GM21390 (cell line): ENCODE measurements at regions not wholly inside any gene's neighbourhood (a gene's known extent, or its start where the extent isn't known, plus 50 kb on each side); places are given as distances from the start of the nearest gene placed in this dataset.
"Not testable (repeated sequence)": the region's sequence is repeated elsewhere in the genome, so short reads cannot be mapped to it uniquely, and the experiment has no call there.

Source experiments
- ATAC-seq: cut with Tn5 transposase; IDR thresholded peaks from one replicate; pipeline ENCODE4 v1.9.1; 2021; ENCODE audit not compliant: unreplicated experiment

DNA sequence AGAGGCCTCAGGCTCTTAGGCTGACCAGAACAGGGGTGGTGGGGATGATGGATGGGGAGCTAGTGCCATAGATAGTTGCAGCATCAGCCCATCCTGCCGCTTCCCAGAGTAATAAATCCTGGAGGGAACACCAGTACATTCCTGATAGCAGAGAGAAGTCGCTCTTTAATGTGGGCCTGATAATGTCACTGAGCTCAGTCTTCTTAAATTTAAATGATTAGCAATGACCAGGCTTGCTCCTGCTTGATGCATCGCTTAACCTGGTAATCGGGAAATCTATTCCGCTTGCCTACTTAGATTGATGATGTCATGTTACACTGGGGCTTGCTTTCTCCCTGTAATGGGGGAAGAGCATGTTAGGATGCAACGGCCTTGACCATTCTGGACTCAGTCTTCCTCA, 218.6 kb upstream of the PLXNA2 start:
- ATAC-seq = no peak

DNA sequence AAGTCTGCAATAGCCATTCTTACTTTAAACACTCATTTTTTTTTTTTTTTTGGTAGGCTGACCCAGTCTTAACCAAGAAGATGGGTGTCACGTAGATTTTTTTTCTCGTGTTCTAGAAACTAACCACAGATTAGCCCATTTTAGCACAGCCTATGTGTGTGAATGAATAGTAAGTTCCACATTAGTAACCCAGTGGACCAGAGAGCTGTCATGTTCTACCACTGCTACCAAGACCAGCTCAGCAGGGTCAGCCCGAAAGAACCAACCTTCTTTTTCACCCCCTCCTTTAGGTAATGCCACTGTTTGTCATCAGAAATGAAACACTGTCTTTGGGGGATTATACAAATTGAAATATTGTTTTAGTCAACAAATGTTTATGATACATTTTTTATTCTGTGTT, 221.1 kb upstream of the PLXNA2 start:
- ATAC-seq = no peak

DNA sequence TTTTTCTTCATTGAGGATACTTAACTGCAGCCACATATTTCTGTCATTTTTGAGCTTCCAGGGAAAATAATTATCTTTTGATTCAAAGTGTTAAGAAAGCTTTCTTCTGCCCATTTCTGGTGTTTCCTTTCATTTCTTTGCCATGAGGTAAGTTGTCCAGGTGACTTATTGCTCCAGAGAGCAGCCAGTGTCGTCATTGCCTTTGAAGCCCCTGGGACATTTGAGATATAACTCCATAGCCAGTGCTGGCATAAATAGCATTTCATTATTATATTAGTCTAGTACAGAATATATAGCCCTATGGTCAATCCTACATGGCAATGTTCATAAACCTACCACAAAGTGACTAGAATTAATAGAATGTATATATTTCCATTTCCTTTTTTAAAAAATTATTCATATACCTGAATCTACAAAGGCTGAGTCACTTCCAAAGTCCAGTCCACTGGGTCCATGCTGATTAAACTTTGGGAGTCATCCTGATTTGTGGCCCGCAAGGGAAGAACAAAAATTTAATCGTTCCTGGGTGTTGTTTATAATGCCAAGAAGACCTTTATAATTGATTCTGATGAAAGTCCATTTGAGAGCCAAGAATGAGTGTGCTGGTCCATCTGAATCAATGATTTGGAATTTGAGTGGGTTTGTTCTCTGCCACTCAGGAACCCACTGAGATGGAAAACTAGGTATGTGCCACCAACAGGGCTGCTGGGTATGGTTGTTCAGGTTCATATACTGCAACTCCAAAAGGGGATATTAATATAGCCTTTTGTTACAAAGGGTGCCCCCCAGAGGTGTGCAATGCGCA, 221.8 kb upstream of the PLXNA2 start:
- ATAC-seq = no peak

DNA sequence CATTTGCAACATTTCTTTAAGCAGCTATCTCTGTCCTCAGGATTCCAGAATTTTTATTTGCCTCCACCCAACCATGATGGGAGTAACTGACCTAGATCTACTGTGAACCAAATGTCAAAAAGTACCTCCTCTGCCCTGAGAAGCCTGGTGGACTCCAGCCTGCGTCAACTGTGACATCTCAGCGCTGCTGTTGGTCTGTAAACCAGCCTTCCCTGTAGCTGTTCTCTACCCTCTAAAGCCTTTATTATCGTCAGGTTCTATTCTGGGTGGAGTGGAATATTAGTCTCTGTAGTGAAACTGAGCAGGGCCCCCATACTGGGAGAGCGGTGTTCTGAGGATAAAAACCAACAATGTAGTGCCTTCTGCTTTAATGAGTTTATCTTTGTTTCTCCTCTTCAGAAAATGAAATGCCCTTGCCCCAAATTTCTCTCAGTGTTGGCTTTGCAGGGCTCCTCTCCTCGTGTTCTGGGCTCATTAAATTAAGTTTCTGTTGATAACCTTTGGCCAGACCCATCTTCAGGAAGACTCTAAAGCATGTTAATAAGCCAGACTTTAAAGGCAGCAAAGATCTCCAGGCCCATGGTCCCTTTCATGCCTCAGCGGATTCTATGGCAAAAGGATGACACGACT, 223.1 kb upstream of the PLXNA2 start:
- ATAC-seq = no peak

DNA sequence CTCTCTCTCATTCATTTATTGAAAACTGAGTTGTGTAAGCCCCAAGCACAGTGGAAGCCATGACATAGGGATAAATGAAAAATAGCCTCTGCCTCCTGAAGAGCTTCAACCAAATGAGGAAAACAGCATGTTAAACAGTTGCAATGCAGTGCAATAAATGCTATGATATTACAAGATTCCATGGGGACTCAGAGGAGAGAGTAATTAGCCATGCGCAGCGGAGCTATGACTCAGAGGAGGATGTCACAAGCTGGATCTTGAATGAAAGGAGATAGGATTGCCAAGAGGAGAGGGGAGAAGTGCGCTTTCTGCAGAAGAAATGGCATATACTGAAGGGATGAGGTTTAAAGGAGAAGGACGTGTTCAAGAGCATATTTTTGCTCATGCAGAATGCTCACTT, 231.3 kb upstream of the PLXNA2 start:
- no peak for ATAC-seq

DNA sequence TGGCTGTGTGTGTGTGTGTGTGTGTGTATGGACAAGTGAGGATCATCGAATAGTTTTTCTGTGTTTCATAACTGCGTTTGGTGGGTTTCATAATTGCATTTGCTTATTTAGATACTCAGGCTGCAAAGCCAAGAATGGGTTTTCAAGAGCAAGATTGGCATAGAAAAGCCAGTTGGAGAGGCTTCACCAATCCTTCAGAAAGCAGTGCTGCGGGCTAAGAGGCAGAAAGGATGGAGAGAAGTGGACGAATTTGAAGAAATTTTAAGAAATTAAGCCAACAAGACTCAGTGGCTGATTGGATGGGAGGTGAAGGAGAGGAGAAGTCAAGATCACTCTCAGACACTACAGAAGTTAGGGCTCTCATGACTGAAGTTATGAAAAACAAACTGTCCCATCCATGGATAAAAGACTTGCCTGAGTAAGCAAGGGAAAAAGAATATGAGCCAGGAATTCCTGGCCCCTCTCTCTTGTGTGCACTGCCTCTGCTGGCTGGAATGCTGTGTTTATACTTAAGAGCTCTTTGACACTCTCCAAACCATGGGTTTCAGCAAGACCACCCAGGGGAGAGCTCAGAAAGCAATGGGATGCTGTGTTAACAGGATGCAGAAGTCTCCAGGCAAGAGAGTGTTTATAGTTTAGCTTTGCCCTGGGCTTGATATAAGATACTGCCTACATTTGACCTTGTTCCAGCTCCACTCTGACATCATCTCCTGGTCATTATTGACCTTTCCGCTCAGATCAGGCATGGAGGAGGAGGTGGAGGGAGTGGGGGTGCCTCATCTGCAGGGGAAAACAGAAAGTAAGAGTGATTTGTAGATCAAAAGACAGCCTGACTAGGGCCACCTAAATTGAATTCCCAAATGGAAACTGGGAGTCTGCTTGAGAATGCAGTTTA, 232.0 kb upstream of the PLXNA2 start:
- no peak for ATAC-seq

DNA sequence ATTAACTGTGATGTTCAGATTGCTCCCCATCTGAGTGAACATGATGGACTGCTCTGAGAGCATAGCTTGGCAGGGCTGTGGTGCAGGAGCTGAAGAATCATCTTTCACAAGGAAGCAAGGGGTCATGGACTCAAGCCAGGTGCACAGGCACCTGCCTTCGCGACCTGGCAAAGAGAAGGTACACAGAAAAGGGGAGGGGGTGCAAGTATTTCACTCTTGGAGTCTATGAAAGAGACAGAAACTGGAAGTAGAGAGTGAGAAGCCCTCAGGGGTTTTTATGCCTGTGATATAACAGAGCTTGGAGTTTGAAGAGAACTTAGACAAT, 232.6 kb upstream of the PLXNA2 start:
- no peak for ATAC-seq

DNA sequence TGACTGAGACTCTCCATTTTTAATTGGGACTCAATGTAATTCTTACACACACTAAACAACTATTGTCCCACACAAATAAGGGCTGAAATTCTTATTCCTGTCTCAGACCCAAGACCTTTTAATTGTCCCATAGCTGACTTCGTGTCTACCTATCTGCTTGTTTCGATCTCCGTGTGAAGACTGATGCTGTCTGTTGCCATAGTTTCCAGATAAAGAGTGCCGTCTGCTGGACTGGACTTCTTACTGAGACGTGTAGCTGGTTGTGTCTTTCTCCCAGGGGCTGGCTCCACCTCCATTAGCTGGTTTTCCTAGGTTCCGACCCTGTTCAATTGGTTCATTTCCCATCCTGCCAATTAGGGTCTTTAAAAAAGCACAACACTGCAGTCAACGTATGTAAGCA, 235.3 kb upstream of the PLXNA2 start:
- ATAC-seq = no peak

DNA sequence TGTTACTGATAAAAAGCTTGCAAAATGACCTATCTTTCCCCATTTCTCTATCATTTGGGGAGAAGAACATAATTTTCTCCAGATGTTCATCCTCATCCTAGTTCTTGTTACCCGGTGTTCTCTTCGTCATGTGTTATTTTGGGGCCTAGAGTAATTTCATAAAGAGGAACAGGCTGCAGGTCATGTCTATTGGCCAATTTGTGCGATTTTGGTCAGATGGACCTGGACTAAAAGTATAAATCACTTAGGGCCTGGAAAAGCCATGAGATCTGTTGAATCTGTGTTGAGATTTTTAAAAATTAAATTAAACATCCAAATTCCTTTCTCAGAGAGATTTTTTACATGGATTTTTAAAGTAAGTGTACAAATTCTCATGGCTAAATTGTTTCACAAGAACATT, 241.3 kb upstream of the PLXNA2 start:
- no peak for ATAC-seq

DNA sequence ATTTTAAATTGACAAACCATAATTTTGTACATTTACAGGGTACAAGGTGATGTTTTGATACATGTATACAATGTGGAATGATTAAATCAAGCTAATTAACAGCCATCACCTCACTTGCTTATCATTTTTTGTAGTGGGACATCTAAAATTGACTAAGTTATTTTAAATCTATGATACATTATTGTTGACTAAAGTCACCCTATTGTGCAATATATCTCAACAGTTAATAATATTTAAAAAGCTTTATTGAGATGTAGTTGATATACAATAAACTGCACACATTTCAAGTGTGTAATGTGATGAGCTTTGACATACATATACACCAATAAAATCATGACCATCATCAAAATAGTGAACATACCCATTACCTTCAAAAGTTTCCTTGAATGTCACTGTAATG, 242.5 kb upstream of the PLXNA2 start:
- ATAC-seq = no peak

DNA sequence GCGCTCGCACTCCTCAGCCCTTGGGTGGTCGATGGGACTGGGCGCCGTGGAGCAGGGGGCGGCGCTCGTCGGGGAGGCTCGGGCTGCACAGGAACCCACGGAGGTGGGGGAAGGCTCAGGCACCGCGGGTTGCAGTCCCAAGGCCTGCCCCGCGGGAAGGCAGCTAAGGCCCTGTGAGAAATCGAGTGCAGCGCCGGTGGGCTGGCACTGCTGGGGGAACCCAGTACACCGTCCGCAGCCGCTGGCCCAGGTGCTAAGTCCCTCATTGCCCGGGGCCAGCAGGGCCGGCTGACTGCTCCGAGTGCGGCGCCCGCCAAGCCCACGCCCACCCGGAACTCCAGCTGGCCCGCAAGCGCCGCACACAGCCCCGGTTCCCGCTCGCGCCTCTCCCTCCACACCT, 244.2 kb upstream of the PLXNA2 start:
- not testable (repeated sequence) for ATAC-seq

DNA sequence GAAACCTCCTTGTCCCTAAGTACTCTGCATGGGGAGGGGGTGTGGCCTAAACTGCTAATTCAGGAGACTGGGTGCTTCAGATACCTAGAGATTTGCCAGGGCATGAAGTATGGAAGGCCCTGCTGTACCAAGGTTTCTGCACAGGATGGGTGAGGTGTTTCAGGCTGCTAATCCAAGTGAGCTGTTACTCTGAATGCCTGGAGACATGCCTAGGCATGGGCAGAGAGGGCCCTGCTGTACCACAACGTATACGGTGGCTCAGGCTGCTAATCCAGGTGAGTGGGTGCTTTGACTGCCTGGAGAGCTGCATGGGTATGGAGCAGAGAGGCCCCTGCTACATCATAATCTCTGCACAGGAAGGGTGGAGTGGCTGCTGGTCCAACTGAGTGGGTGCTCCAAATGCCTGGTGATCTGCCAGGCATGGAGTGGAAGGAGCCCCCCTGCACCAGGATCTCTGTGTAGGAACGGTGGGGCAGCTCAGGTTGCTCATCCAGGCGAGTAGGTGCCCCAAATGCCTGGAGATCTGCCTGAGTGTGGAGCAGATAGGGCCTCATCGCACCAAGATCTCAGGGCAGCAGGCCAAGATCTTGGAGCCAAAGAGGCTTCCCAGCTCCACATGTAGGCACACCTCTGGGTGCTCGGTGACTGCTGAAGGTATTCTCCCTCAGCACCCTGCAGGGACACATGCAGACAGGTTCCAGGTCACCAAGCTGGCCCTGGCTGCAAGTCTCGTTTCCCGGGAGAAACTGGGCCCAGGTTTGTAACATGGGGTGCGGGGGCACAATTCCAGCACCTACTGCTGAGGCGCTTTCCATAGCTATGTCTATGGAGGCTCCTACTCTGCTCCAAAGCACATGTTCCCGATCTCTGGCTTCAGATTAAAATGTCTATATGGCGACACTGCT, 252.5 kb upstream of the PLXNA2 start:
- ATAC-seq = no peak

DNA sequence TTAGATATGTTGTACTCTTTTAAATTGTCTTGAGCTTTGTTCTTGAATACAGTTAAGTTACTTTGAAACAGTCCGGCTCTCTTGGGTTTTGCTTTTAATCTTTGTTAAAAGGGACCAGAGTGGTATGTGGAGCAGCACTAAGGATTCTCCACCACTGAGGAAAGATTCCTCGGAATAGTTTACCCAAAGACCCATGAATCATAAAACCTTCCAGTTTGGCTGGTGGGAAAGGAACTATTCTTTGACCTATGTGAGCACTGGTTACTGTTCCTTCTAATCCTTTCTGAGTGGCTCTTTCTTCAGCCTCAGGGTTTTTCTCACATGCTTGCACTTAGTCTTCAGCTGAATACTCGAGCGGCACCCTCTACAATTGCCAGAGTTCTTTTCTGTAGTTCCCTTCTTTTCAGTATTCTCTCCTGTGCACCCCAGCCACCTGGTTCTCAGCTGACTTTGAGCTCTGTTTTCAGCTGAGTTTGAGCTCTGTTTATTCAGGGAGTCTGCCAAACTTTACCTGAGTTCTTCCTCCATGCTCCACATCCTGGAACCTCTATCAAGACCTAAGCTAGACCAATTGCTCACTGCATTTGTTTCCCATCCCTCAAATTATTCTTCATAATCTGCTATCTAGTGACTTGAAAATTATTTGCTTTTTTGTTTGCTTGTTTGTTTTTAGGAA, 253.8 kb upstream of the PLXNA2 start:
- ATAC-seq = no peak

DNA sequence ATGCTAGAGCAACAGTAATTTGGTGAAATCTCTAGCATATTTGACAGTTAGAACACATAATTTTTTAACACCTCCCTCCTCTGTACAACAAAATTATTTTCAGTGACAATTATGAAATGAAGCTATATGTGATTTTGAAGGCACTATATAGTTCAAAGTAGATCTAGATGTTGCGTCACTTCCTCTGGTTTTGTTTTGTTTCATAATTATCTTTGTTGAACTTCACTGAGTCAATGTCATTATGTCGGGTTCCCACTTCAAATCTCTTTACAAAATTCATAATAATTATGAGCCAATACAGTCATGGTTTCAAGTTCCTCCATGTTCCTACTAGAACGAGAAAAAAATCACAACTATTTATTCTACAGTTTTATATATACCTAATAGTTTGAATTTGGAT, 254.8 kb upstream of the PLXNA2 start:
- ATAC-seq = no peak

DNA sequence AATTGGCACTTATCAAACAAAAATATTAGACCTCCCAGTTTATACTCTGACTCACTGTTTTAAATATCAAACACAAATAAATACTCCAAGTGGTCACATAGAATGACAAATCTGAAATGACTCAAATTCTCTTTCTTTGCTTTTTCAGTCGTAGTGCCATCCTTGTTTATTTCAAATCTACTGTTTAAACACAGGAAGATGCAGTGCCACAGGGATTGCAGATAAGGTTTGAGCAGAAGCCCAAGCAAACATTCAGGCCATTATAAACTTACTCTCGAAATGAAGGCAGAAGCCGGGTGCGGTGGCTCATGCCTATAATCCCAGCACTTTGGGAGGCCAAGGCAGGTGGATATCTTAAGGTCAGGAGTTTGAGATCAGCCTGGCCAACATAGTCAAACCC, 255.4 kb upstream of the PLXNA2 start:
- no peak for ATAC-seq

DNA sequence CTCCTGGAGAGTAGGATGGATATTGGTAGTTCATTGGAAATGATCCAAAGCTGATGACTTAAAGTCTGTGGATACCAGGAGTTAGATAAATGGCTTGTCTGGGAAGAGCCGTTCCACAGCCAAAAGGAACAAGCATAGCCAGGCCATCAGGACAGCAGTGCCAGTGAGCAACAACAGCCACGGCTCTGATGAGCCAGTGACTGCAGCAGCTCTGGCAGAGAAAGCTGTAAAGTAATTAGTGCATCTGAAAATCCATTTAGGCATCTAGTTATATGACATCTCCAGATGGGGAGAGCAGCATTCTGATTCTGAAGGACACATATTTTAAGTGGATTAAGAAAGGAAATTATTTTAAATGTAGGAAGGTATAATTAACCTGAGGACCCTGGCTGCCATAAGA, 256.2 kb upstream of the PLXNA2 start:
- ATAC-seq = no peak

DNA sequence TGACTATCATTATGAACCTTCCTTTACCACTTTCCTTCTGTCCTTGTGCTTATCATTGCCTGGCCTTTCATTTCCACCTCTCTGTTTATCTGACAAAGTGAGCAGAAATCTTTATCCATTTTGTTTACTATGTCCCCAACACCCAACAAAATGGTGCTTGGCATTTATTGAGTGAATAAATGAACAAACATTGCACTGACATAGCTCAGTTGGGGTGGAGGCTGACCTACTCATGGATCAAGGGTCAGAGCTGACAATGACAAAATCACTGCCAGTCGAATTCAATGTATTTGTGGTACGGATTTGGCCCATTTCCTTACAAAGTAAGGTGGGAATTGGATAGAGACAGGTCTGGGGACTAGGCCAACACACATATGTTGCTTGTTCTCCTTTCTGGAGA, 257.4 kb upstream of the PLXNA2 start:
- ATAC-seq = no peak

DNA sequence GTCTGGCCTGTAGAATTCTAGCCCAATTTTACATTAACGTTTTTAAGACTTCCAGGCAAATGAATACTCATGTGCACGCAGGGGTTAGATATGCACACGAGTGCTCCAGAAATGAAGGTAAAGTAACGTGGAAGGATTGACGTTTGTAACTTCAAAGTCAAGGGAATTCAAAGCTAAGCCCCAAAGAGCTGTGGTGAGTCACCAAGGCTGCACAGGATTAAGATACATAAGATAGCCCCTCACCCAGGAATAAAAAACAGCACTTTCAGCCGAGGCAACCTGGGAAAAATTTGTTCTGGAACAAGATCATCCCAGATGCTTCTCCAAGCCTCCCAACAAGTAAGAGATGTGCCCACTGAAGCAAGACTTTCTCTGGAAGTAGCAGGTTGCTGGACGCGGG, 259.6 kb upstream of the PLXNA2 start:
- no peak for ATAC-seq

DNA sequence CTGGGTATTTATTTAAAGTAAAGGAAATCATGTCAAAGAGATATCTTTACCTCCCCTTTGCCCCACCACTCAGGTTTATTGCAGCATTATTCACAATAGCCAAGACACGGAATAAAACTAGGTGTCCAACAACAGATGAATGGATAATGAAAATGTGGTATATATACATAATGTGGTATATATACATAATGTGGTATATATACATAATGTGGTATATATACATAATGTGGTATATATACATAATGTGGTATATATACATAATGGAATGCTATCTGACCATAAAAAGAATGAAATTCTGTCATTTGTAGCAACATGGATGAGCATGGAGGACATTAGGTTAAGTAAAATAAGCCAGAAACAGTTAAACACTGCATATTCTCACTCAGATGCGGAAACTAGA, 262.6 kb upstream of the PLXNA2 start:
- ATAC-seq = no peak

DNA sequence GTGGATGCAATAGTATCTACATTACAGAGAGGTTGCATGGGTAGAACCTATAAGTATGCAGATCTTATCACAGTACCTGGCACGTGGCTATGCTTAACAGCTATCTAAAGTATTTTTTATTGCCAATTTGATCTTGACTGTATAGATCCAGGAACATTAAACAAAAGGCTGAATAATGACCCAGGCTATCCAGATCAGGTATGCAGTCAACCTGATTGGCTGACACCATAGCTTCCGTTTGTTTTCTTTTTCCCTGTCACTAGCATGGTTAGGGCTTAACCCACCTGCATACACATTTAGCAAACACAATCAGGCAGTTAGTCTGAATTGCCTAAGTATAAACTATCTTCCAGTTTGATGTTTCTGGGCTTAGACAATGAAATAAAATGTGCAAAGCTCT, 264.9 kb upstream of the PLXNA2 start:
- no peak for ATAC-seq
